Lung (tissue), 11 donors: ENCODE measurements at regions not wholly inside any gene's neighbourhood (a gene's known extent, or its start where the extent isn't known, plus 50 kb on each side); places are given as distances from the start of the nearest gene placed in this dataset.

Source experiments
- ATAC-seq: fragments of 200-7000 bp; cut with Tn5 transposase; one replicate; pipeline ENCODE4 v1.9.1; 2020; ENCODE audit warnings: moderate number of reproducible peaks; ENCODE audit not compliant: insufficient read depth, low FRiP score
- DNase-seq, 3 donors: peaks; one replicate each; pipeline ENCODE4 v3.0.0-alpha.2; 2013 to 2017
- H3K27ac ChIP-seq, 2 donors: one replicate each; pipeline ENCODE4 v1.5.1; 2013; ENCODE audit warnings: mild to moderate bottlenecking in 2 of 2, moderate library complexity in 2 of 2, control low read depth in 1 of 2, inconsistent platforms in 1 of 2, low read depth in 1 of 2, low read length in 1 of 2
- H3K27me3 ChIP-seq, 3 donors: one replicate each; pipeline ENCODE4 v1.5.1; 2013; ENCODE audit warnings: low read length in 2 of 3; ENCODE audit not compliant: control insufficient read depth in 3 of 3, insufficient read depth in 3 of 3
- H3K36me3 ChIP-seq, 4 donors: one replicate each; pipeline ENCODE4 v1.5.1; 2013; ENCODE audit warnings: low read length in 4 of 4, mild to moderate bottlenecking in 1 of 4, moderate library complexity in 1 of 4; ENCODE audit not compliant: control insufficient read depth in 4 of 4, insufficient read depth in 4 of 4
- H3K4me1 ChIP-seq, 5 donors: one replicate each; pipeline ENCODE4 v1.5.1; 2013; ENCODE audit warnings: low read length in 5 of 5, mild to moderate bottlenecking in 2 of 5, moderate library complexity in 1 of 5; ENCODE audit not compliant: control insufficient read depth in 5 of 5, insufficient read depth in 5 of 5
- H3K4me3 ChIP-seq: one replicate; pipeline ENCODE4 v1.5.1; 2013; ENCODE audit warnings: mild to moderate bottlenecking, control low read depth, moderate library complexity
- H3K9ac ChIP-seq, 2 donors: one replicate each; pipeline ENCODE4 v1.5.1; 2013; ENCODE audit warnings: low read length in 2 of 2, control low read depth in 1 of 2; ENCODE audit not compliant: insufficient read depth in 1 of 2
- H3K9me3 ChIP-seq, 4 donors: one replicate each; pipeline ENCODE4 v1.5.1; 2013; ENCODE audit warnings: low read length in 3 of 4, mild to moderate bottlenecking in 1 of 4, moderate library complexity in 1 of 4; ENCODE audit not compliant: control insufficient read depth in 4 of 4, insufficient read depth in 3 of 4
- WGBS, 2 donors: extraction: QIAGEN DNeasy Blood & Tissue Kit; methylation state at CpG; one replicate each; pipeline ENCODE4 v1.1.7; 2013; 5-methylcytosine and 5-hydroxymethylcytosine counted together
- TF ChIP-seq, protein P1 (sequence below): IDR thresholded peaks from 2 replicates; pipeline ENCODE4 v1.5.1; 2012; ENCODE audit warnings: mild to moderate bottlenecking; ENCODE audit errors: control extremely low read depth, extremely low read depth
- donor health status: control.
- donor health status: control.
- donor health status: Bipolar disorder and iron deficiency.
- donor health status: healthy.
- donor health status: DM: yes; HTN: yes; CAD: no.

DNA sequence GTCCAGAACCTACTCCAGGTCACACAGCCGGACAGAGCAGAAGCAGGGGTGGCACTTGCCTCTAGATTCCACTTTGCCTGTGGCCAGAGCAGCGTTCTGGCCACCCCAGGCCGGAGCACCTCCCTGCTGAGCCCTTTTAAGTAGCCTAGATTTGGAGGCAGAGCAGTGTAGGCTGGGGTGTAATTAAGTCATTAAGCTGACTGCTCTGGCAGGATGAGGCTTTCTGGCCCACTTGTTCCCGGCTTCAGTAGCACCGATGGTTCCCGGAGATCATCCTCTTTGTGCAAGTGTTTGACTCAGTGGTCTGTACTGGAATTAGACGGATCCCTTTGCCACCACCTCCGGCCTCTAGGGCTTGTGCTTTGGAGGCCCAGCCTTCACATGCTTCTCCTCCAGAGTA lies 281.9 kb upstream of the ANKRD55 start:
- 77 to 79% methylated on average over 8 of the region's 8 CpGs for WGBS, 2 donors
- TF ChIP-seq, protein P1, sequence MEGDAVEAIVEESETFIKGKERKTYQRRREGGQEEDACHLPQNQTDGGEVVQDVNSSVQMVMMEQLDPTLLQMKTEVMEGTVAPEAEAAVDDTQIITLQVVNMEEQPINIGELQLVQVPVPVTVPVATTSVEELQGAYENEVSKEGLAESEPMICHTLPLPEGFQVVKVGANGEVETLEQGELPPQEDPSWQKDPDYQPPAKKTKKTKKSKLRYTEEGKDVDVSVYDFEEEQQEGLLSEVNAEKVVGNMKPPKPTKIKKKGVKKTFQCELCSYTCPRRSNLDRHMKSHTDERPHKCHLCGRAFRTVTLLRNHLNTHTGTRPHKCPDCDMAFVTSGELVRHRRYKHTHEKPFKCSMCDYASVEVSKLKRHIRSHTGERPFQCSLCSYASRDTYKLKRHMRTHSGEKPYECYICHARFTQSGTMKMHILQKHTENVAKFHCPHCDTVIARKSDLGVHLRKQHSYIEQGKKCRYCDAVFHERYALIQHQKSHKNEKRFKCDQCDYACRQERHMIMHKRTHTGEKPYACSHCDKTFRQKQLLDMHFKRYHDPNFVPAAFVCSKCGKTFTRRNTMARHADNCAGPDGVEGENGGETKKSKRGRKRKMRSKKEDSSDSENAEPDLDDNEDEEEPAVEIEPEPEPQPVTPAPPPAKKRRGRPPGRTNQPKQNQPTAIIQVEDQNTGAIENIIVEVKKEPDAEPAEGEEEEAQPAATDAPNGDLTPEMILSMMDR = no peak
- no peak for ATAC-seq
- H3K27me3 ChIP-seq = no peaks in the 10 kb centered on the region
- peaks cover 0 to 30% (median 12%) of the 10 kb centered on the region in 5 donors for H3K4me1 ChIP-seq
- no peak for DNase-seq
- H3K9ac ChIP-seq = no peak overlapping the region
- H3K4me3 ChIP-seq = no peak overlapping the region
- H3K36me3 ChIP-seq = no peaks in the 10 kb centered on the region
- H3K27ac ChIP-seq = no peak overlapping the region
- H3K9me3 ChIP-seq = peaks cover 0 to 2% (median 0%) of the 10 kb centered on the region in 4 donors

DNA sequence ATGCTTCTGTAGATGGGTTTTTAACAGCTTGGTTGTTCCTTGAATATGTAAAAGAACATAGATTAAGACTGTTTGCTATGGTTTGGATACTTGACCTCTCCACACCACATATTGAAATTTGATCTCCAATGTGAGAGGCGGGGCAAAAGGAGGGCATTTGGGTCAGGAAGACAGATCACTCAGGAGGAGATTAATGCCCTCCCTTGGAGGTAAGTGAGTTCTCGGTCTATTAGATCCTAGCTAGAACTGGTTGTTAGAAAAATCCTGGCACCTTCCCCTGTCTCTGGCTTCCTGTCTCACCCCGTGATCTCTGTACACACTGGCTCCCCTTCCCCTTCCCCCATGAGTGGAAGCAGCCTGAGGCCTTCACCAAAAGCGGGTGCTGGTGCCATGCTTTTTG lies 281.1 kb upstream of the ANKRD55 start:
- ATAC-seq (no peak), DNase-seq (no peak)
- no peak overlapping the region for H3K4me3 ChIP-seq
- H3K9me3 ChIP-seq = peaks cover 0 to 2% (median 0%) of the 10 kb centered on the region in 4 donors
- no peaks in the 10 kb centered on the region for H3K36me3 ChIP-seq
- 62% methylated on average over 4 of the region's 4 CpGs for WGBS, 2 donors
- TF ChIP-seq, protein P1 = no peak
- peaks cover 0 to 29% (median 12%) of the 10 kb centered on the region in 5 donors for H3K4me1 ChIP-seq
- no peak overlapping the region for H3K9ac ChIP-seq
- H3K27ac ChIP-seq = no peak overlapping the region
- no peaks in the 10 kb centered on the region for H3K27me3 ChIP-seq

DNA sequence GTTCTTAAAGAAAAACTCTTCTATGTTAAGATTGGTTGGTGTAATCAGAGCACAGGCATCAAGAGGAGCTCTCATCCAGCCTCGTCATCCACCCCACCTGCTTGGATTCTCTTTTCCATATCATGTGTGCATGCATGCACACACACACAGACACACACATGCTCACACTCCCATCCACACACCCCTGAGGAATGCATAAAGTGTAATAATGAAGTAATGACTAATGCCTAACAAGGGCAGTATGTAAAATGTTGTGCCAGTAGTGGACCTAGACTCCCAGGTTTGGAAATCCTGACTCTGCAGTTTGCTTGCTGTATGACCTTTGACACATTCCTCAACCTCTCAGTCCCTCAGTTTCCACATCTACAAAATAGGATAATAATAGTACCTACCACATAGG lies 280.0 kb upstream of the ANKRD55 start:
- TF ChIP-seq, protein P1 = no peak
- ATAC-seq = no peak
- WGBS, 2 donors = 0% methylated on average over 1 of the region's 1 CpG
- peaks cover 0 to 2% (median 0%) of the 10 kb centered on the region in 4 donors for H3K9me3 ChIP-seq
- no peaks in the 10 kb centered on the region for H3K36me3 ChIP-seq
- H3K4me1 ChIP-seq = peaks cover 0 to 29% (median 12%) of the 10 kb centered on the region in 5 donors
- no peak overlapping the region for H3K4me3 ChIP-seq
- H3K27ac ChIP-seq = no peak overlapping the region
- DNase-seq = no peak
- no peak overlapping the region for H3K9ac ChIP-seq
- no peaks in the 10 kb centered on the region for H3K27me3 ChIP-seq

DNA sequence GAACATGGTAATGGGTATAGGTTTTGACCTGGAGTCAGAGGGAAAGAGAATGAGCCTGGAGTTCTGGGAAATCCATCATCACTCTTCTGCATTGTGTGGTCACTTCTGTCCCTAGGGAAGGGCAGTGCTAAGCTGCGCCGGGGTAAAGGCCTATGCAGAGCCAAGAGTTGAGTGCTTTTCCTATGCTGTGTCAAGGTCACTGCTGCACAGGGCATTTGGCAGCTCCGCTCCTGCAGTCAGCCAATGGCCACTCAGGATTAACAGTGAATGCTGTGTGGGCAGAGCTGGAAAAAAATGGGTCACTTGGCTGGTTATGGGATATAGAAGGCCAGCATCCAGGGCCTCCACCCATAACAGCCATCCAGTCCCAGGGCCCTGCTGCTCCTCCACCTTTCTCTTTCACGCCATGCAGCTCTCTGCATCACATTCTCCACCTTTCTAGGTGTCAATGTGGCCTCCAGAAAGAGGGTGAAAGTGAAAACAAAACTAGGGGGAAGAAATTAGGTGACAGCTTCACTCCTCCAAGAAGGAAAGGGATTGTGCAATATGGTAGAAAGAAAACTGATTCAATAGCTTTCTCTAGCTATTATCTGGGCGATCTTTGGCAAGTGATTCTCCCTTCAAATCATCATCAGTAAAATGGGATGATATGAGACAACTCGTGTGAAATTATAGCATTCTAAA lies 279.3 kb upstream of the ANKRD55 start:
- H3K4me1 ChIP-seq = peaks cover 0 to 29% (median 11%) of the 10 kb centered on the region in 5 donors
- no peak overlapping the region for H3K4me3 ChIP-seq
- ATAC-seq = no peak
- no peak overlapping the region for H3K9ac ChIP-seq
- DNase-seq = no peak
- WGBS, 2 donors = 75 to 87% methylated on average over 6 of the region's 6 CpGs
- TF ChIP-seq, protein P1 = no peak
- no peaks in the 10 kb centered on the region for H3K9me3 ChIP-seq
- H3K27ac ChIP-seq = no peak overlapping the region
- H3K36me3 ChIP-seq = no peaks in the 10 kb centered on the region
- no peaks in the 10 kb centered on the region for H3K27me3 ChIP-seq
